Motor neuron (in vitro differentiated cells): ENCODE measurements at regions not wholly inside any gene's neighbourhood (a gene's known extent, or its start where the extent isn't known, plus 50 kb on each side); places are given as distances from the start of the nearest gene placed in this dataset.
"Not testable (repeated sequence)": the region's sequence is repeated elsewhere in the genome, so short reads cannot be mapped to it uniquely, and the experiment has no call there.

Source experiments
- ATAC-seq, 8 experiments: fragments of 200-7000 bp; cut with Tn5 transposase; replicated peaks in 6 of 8; 2 replicates each; pipeline ENCODE4 v1.8.0; 2021; ENCODE audit warnings: mild to moderate bottlenecking in 8 of 8, moderate library complexity in 8 of 8
- H3K27ac ChIP-seq, 2 donors: fragments of 250-450 bp; sonication (Bioruptor Pico); 2 replicates each; pipeline ENCODE4 v1.9.0; 2021; ENCODE audit warnings: antibody characterized with exemption in 2 of 2, mild to moderate bottlenecking in 2 of 2, moderate library complexity in 1 of 2
- H3K4me1 ChIP-seq, 2 donors: fragments of 250-450 bp; sonication (Bioruptor Pico); replicated peaks in 1 of 2; 2 replicates each; pipeline ENCODE4 v1.6.1; 2021; ENCODE audit warnings: antibody characterized with exemption in 2 of 2, mild to moderate bottlenecking in 2 of 2, moderate library complexity in 1 of 2
- H3K4me3 ChIP-seq, 5 donors: fragments of 250-450 bp; sonication (Bioruptor Pico); 2 replicates each; pipeline ENCODE4 v1.9.0; 2021; ENCODE audit warnings: antibody characterized with exemption in 5 of 5, mild to moderate bottlenecking in 5 of 5, moderate library complexity in 4 of 5
- WGBS, 10 experiments: fragments of 450-650 bp; shearing (Covaris generic); methylation state at CpG; one replicate each; pipeline ENCODE4 v1.0.0; 2022; 5-methylcytosine and 5-hydroxymethylcytosine counted together
- in situ Hi-C, 9 experiments: fragments of 400-800 bp; cut with MboI; loops; one replicate each; pipeline ENCODE4 v1.15.0; 2021; ENCODE audit warnings: low sequenced_read_pairs in 9 of 9, low pct_unique_long_range_greater_than_20kb in 2 of 9; ENCODE audit not compliant: unreplicated experiment in 9 of 9

DNA sequence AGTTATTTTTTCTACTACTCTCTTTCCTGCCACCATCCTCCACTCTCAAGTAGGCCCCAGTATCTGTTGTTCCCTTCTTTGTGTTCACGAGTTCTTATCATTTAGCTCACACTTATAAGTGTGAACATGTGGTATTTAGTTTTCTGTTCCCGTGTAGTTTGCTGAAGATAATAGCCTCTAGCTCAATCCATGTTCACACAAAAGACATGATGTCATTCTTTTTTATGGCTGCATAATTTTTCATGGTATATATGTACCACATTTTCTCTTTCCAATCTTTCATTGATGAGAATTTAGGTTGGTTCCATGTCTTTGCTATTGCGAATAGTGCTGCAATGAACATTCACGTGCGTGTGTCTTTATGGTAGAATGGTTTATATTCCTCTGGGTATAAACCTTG is 237.9 kb upstream of the FERMT1 start:
- WGBS, 10 experiments, result 20 to 100% (median 89%) methylated on average over 2 to 5 of the region's 5 CpGs; no CpG with 5 or more reads in 1 of the 10 experiments
- H3K27ac ChIP-seq, result no peak overlapping the region
- in situ Hi-C loops, result no loop called here
- no peaks in the 10 kb centered on the region for H3K4me1 ChIP-seq
- ATAC-seq, result no peak
- no peak overlapping the region for H3K4me3 ChIP-seq

DNA sequence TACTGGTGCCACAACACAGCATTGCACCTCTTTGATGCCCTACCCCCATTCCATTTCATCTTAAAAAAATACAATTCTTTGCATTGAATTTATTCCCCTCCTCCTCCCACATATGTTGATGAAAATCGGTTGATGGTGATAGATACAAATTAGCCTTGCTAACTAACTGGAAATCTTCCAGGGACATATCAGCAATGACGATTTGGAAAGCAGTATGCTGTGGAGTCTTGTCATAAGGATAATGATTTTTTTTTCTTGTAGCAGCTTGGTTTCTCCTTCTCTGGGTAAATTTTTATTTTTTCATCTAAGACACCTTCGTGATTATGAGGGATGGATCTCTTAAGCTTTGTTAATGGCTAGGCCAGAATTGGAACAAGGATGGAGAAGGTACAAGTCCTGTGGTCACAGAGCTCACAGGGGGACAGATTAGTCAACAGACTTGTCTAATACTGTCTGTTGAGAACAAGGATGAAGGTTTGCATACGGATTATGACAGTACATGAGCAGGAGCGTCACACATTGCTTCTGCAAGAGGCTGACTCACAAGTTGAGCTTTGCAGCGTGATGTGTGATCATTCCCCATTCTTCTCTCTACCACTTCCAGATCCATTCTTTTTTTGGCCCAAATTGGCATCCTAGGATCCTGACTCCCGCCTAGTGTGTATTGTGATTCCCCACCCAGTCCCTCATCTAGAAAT is 233.1 kb upstream of the FERMT1 start:
- Histone ChIP-seq H3K4me1 (no peaks in the 10 kb centered on the region), H3K27ac (no peak overlapping the region), H3K4me3 (no peak overlapping the region)
- peak in 3 of 8 experiments; percentile 52 to 98 (median 93) for ATAC-seq
- WGBS, 10 experiments, result 6 to 100% (median 58%) methylated on average over 1 to 5 of the region's 7 CpGs
- in situ Hi-C loops, result no loop called here

DNA sequence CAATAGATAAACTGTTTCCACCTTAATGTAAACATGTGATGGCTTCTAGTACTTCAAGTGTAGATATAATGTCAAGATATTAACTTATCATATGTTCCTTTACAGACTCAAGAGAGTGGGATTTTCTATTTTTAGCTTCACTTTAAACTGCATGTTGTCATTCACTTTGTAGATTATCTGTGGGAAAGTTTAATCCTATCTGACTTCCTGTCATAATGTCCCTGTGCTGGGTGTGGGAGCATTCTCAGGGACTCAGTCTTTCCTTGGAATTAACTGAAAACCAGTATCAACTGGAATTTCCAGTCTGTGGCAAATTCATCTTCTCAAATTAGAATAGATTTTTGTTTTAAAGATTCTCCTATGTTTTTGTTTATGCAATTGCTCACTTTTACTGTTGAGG is 226.1 kb upstream of the FERMT1 start:
- Histone ChIP-seq H3K27ac (no peak overlapping the region), H3K4me3 (no peak overlapping the region), H3K4me1 (no peaks in the 10 kb centered on the region)
- no peak for ATAC-seq
- in situ Hi-C loops, result no loop called here

DNA sequence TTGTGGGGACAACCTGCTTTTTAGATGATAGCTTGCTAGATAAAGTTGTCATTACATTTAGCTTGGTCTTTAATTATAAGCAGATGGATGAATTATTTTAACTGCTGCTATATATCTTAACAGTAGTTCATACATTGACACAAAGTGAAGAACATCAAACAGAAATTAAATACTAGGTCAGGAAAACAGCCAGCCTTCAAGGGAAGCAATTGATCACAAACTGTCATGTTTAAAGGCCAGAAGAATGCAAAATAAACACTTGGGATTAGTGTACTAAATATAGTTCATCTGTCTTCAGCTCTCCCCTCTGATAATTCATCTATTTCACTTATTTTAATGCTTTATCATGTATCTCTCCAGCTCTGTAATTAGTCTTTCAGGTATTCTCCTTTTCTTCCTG is 225.1 kb upstream of the FERMT1 start:
- Histone ChIP-seq H3K4me3 (no peak overlapping the region), H3K4me1 (no peaks in the 10 kb centered on the region), H3K27ac (no peak overlapping the region)
- in situ Hi-C loops, result no loop called here
- peak in 4 of 8 experiments; percentile 38 to 94 (median 79) for ATAC-seq

DNA sequence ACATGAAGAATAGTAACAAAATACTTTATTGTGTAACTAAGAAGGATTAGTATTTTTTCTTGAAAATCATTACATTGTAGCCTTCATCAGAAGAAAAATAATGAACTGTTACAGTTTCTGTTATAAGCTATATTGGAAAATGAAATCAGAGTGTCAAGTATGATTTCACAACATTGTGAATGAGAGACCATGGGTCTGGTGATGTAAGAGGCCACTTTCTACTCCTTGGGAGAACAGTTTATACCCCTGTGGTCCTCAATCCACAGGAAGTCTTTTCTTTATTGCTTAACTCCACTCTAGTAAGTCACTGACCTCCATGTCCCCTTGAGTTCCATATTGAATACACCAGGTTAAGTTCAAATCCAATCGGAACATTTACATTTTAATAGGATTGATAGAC is 218.7 kb upstream of the FERMT1 start:
- H3K4me3 ChIP-seq, result no peak overlapping the region
- ATAC-seq, result no peak
- H3K27ac ChIP-seq, result no peak overlapping the region
- 13 to 100% (median 80%) methylated on average over 1 of the region's 1 CpG; no CpG with 5 or more reads in 3 of the 10 experiments for WGBS, 10 experiments
- no peaks in the 10 kb centered on the region for H3K4me1 ChIP-seq
- in situ Hi-C loops, result no loop called here

DNA sequence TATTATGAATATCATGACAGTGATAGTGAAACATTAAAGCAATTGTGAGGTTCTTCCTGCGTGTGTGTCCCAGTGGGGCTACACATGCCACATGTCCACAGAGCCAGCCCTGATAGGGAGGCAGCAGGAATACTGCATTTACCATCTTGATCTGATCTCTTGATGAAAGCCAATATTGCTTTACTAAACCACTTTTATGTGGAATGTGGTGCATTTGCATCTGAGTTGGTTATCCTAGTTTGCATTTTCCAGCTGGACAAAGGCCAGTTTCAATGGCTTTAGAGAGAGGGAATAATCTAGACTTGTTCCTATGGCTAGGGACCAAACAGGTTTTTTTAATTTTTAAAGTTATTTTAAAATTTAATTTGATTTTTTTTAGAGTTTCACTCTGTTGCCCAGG is 216.3 kb upstream of the FERMT1 start:
- no peak overlapping the region for H3K4me3 ChIP-seq
- in situ Hi-C loops, result no loop called here

DNA sequence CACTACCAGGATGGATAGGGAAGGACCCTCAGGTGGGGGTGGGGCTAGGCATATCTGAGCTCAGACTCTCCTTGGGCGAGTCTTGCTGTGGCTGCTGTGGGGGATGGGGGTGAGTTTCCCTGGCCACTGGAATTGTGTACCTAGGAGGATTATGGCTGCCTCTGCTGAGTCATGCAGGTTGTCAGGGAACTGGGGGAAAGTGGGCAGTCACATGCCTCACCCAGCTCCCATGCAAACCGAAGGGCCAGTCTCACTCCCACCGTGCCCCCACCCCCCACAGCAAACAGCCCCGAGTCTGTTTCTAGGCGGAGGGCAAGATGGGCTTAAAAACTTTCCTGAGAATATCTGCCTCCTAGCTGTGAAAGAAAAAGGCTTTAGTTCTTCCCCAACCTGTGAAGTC is 210.3 kb upstream of the FERMT1 start:
- H3K4me3 ChIP-seq, result no peak overlapping the region
- 13 to 100% (median 94%) methylated on average over 1 to 3 of the region's 5 CpGs; no CpG with 5 or more reads in 6 of the 10 experiments for WGBS, 10 experiments
- no peaks in the 10 kb centered on the region for H3K4me1 ChIP-seq
- no peak for ATAC-seq
- in situ Hi-C loops, result no loop called here
- H3K27ac ChIP-seq, result no peak overlapping the region

More for the DNA sequence above, 216.3 kb upstream of the FERMT1 start:
- H3K4me1 ChIP-seq, result no peaks in the 10 kb centered on the region
- WGBS, 10 experiments, result 0 to 100% (median 60%) methylated on average over 1 of the region's 1 CpG; no CpG with 5 or more reads in 3 of the 10 experiments
- ATAC-seq, result peak in 3 of 8 experiments; percentile 59 to 82 (median 70)
- no peak overlapping the region for H3K27ac ChIP-seq

DNA sequence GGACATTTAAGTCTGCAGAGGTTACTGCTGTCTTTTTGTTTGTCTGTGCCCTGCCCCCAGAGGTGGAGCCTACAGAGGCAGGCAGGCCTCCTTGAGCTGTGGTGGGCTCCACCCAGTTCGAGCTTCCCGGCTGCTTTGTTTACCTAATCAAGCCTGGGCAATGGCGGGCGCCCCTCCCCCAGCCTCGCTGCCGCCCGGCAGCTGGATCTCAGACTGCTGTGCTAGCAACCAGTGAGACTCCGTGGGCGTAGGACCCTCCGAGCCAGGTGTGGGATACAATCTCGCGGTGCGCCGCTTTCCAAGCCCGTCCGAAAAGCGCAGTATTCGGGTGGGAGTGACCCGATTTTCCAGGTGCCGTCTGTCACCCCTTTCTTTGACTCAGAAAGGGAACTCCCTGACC is 198.4 kb upstream of the FERMT1 start:
- H3K4me3 ChIP-seq, H3K4me1 ChIP-seq, H3K27ac ChIP-seq, ATAC-seq, in situ Hi-C loops: not testable (repeated sequence)
- no CpG with 5 or more reads among the region's 20 CpGs for WGBS, 10 experiments

DNA sequence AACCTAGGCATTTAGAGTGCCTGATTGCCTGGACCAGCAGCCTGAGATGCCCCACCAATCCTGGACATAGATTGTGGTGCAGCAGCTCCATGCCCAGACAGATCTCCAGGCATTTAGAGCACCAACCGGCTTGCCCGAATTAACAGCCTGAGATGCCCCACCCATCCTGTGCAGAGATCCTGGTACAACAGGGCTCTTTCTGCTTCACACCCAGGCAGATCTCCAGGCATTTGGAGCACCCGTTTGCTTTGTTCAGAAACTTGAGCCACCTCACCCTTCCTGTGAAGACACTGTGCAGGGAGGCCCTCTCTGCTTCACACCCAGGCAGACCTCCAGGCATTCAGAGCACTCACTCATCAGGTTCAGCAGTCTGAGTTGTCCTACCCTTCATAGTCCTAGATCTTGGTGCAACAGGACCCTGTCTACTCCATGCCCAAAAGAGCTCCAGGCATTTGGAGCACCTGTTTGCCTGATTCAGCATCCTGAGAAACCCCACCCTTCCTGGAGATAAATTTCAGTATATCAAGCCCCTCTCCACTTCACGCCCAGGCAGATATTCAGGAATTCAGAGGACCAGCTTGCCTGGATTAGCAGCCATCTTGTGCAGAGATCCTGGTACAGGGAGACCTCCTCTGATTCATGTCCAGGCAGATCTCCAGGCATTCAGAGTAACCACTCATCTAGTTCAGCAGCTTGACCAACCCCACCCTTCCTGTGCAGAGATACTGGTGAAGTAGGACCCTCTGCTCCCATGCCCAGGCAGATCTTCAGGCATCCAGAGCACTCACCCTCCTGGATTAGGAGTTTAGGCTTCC is 189.2 kb upstream of the FERMT1 start:
- Histone ChIP-seq H3K4me3 (no peak overlapping the region), H3K4me1 (no peaks in the 10 kb centered on the region), H3K27ac (no peak overlapping the region)
- in situ Hi-C loops, result no loop called here
- peak in 2 of 8 experiments; percentile 93 to 96 for ATAC-seq
- WGBS, 10 experiments, result 0 to 100% (median 75%) methylated on average over 1 to 3 of the region's 4 CpGs; no CpG with 5 or more reads in 4 of the 10 experiments

DNA sequence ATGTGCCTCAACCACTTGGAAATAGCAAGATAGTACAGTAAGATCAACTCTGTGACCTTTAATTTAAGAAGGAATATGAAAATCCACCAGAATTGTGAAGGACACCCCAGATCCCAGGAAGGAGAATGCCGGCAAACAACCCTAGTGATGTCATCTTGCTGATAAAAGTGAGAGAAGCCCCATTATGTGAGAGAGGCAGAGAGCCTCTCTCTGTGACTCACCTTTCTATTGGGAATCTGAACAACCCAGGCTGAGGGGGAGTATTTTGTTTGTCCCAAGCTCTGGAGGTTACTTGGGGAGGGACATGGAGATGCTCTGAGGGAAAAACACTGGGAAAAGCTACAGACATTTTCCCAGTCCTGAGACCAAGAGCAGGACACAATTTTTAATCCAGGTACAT is 188.3 kb upstream of the FERMT1 start:
- no peak overlapping the region for H3K27ac ChIP-seq
- H3K4me3 ChIP-seq, result no peak overlapping the region
- in situ Hi-C loops, result no loop called here
- H3K4me1 ChIP-seq, result no peaks in the 10 kb centered on the region
- 57 to 100% (median 76%) methylated on average over 1 of the region's 1 CpG; no CpG with 5 or more reads in 6 of the 10 experiments for WGBS, 10 experiments
- no peak for ATAC-seq

DNA sequence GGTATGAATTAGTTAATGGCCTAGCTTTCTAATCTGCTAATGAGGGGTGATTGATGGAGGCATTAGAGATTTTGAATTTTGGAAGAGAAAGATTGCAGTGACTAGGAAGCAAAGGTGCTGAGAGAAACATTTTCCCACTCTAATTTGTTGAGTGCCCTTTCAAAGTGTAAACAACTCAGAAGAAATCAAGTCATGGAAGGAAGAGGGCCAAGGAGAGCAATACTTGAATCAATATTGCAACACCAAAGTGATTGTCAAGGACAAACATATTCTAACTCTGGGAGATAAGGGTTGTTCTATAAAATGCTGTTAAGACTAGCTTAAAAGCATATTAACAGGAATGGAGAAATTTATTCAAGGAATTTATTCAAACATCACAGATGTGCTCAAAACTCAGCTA is 182.7 kb upstream of the FERMT1 start:
- no peak for ATAC-seq
- H3K4me3 ChIP-seq, result no peak overlapping the region
- H3K27ac ChIP-seq, result no peak overlapping the region
- H3K4me1 ChIP-seq, result no peaks in the 10 kb centered on the region
- in situ Hi-C loops, result no loop called here

DNA sequence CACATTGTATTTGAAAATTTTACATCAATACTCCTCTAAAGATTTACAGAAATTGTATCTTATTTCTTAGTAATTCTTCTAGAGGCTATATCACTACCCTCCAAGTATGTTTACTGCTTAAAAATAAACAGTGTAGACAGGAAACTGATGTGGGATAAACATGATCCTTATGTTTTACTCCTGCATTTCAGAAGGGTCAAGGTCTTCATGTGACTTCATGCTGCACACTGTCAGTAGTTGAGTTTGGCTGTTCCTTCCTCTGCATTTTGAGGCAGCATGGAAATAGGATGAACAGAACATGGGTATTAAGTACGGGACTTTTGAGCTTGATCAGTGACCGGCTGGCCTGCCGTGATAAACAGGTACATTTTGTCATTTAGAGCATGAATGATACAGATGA is 179.2 kb upstream of the FERMT1 start:
- Histone ChIP-seq H3K4me1 (no peaks in the 10 kb centered on the region), H3K4me3 (no peak overlapping the region), H3K27ac (no peak overlapping the region)
- no peak for ATAC-seq
- in situ Hi-C loops, result no loop called here
- 14 to 89% (median 55%) methylated on average over 1 to 3 of the region's 3 CpGs; no CpG with 5 or more reads in 2 of the 10 experiments for WGBS, 10 experiments

DNA sequence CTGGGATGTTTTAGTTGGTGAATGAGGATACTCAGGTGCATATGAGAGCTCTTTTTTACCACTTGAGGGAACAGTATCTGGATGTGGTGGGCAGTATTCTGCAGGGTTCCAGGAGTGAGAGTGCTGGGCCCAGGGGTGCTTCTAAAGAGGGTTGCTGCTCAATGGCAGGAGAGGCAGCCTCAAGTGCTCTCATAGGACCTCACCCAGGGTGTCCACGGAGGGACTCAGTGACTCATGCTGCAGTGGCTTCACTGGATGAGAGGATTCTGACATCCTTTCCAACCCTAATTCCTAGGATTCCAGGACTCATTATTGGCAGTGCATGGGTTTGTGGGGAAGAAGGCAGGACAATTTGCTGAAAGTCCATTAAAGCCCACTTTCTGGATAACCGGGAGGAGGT is 176.6 kb upstream of the FERMT1 start:
- 0 to 100% (median 70%) methylated on average over 1 to 2 of the region's 2 CpGs; no CpG with 5 or more reads in 1 of the 10 experiments for WGBS, 10 experiments
- Histone ChIP-seq H3K27ac (no peak overlapping the region), H3K4me3 (no peak overlapping the region), H3K4me1 (no peaks in the 10 kb centered on the region)
- in situ Hi-C loops, result no loop called here
- ATAC-seq, result peak in 2 of 8 experiments; percentile 44 to 51

DNA sequence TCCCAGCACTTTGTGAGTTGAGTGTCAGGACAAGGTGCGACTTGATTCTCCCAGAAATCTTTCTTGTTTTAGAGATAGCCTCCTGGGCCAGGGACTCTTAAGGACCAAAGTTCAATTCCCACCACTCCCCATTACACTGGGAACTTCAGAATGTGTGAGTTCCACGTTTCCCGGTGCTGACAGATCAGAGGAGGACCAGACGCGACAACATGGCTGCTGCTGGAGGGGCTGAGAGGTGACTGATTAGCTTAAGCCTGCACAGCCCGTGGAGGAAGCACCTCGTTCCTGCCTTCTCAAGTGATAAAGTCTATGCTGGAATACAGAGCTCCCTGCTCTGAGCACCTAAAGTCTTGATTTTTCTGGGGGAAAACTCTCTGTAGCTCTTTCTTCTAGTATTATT is 175.2 kb upstream of the FERMT1 start:
- Histone ChIP-seq H3K4me1 (no peaks in the 10 kb centered on the region), H3K4me3 (no peak overlapping the region), H3K27ac (no peak overlapping the region)
- in situ Hi-C loops, result no loop called here
- ATAC-seq, result no peak
- 0 to 93% (median 62%) methylated on average over 1 to 7 of the region's 7 CpGs; no CpG with 5 or more reads in 2 of the 10 experiments for WGBS, 10 experiments
